KMS-11 (cell line): ENCODE measurements at regions not wholly inside any gene's neighbourhood (a gene's known extent, or its start where the extent isn't known, plus 50 kb on each side); places are given as distances from the start of the nearest gene placed in this dataset.

Experiments used
- H2AFZ ChIP-seq: fragments of 200-600 bp; sonication (generic); 2 replicates; pipeline ENCODE4 v1.6.1; 2016; ENCODE audit warnings: antibody characterized with exemption, mixed run types, low read depth
- H3K27ac ChIP-seq: fragments of 200-600 bp; sonication (generic); 2 replicates; pipeline ENCODE4 v1.6.1; 2016; ENCODE audit warnings: mild to moderate bottlenecking, mixed run types
- H3K27me3 ChIP-seq: fragments of 200-600 bp; sonication (generic); 2 replicates; pipeline ENCODE4 v1.6.1; 2017; ENCODE audit warnings: mild to moderate bottlenecking, low read depth, mixed run types, moderate library complexity; ENCODE audit not compliant: insufficient read depth
- H3K36me3 ChIP-seq: fragments of 200-600 bp; sonication (generic); 2 replicates; pipeline ENCODE4 v1.6.1; 2017; ENCODE audit warnings: mild to moderate bottlenecking, mixed run types; ENCODE audit not compliant: insufficient read depth
- H3K4me1 ChIP-seq: fragments of 200-600 bp; sonication (generic); 2 replicates; pipeline ENCODE4 v1.6.1; 2016; ENCODE audit warnings: mild to moderate bottlenecking, low read depth, mixed run types; ENCODE audit not compliant: poor library complexity, severe bottlenecking
- H3K4me2 ChIP-seq: fragments of 200-600 bp; sonication (generic); 2 replicates; pipeline ENCODE4 v1.7.0; 2016; ENCODE audit warnings: mild to moderate bottlenecking, mixed run types
- H3K4me3 ChIP-seq: fragments of 200-600 bp; sonication (generic); IDR thresholded peaks from 2 replicates; pipeline ENCODE4 v1.6.1; 2017; ENCODE audit warnings: low read depth, low read length, mixed read lengths; ENCODE audit not compliant: insufficient read depth
- H3K79me2 ChIP-seq: fragments of 200-600 bp; sonication (generic); 2 replicates; pipeline ENCODE4 v1.6.1; 2016; ENCODE audit warnings: low read depth, mixed run types; ENCODE audit not compliant: insufficient read depth
- H3K9ac ChIP-seq: fragments of 200-600 bp; sonication (generic); 2 replicates; pipeline ENCODE4 v1.6.1; 2016; ENCODE audit warnings: mild to moderate bottlenecking, mixed run types
- H4K20me1 ChIP-seq: fragments of 200-600 bp; sonication (generic); 2 replicates; pipeline ENCODE4 v1.6.1; 2016; ENCODE audit warnings: mild to moderate bottlenecking, mixed run types; ENCODE audit not compliant: insufficient read depth
- TF ChIP-seq, protein P1 (sequence below): fragments of 200-600 bp; sonication (generic); conservative IDR thresholded peaks from 2 replicates; pipeline ENCODE4 v1.6.1; 2017; ENCODE audit warnings: low read depth, mild to moderate bottlenecking, antibody characterized with exemption, low read length, moderate library complexity, mixed read lengths

DNA sequence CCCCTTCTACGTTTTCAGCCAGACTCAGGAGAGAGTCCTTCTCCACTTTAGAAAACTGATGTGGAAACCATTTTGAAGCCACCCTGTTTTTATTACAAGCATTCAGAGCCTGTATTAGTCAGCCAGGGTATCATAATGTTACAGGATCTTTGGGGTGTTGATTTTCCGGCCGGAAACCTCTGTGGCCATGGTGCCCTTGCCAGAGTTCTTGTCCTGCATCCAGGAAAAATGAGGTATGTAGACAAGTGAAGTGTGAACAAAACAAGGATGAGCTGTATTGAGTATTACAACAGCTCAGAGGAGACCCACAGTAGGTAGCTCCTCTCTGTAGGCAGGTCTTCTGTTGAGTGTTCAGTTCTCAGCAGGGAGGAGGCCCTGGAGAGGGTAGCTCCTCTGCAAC, 241.0 kb upstream of the COPS8 start:
- Histone ChIP-seq H3K36me3 (no peaks in the 10 kb centered on the region), H3K4me2 (no peak overlapping the region), H2AFZ (no peak overlapping the region), H4K20me1 (no peaks in the 10 kb centered on the region), H3K4me3 (no peak overlapping the region), H3K4me1 (no peaks in the 10 kb centered on the region), H3K9ac (no peak overlapping the region), H3K27me3 (no peaks in the 10 kb centered on the region), H3K27ac (no peak overlapping the region), H3K79me2 (no peaks in the 10 kb centered on the region)
- TF ChIP-seq, protein P1, sequence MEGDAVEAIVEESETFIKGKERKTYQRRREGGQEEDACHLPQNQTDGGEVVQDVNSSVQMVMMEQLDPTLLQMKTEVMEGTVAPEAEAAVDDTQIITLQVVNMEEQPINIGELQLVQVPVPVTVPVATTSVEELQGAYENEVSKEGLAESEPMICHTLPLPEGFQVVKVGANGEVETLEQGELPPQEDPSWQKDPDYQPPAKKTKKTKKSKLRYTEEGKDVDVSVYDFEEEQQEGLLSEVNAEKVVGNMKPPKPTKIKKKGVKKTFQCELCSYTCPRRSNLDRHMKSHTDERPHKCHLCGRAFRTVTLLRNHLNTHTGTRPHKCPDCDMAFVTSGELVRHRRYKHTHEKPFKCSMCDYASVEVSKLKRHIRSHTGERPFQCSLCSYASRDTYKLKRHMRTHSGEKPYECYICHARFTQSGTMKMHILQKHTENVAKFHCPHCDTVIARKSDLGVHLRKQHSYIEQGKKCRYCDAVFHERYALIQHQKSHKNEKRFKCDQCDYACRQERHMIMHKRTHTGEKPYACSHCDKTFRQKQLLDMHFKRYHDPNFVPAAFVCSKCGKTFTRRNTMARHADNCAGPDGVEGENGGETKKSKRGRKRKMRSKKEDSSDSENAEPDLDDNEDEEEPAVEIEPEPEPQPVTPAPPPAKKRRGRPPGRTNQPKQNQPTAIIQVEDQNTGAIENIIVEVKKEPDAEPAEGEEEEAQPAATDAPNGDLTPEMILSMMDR, result no peak

GRCh38 chr2:236847023-236847422, 238.7 kb upstream of the COPS8 start:
- TF ChIP-seq, protein P1, result no peak
- H3K4me2 ChIP-seq, result no peak overlapping the region
- H2AFZ ChIP-seq, result no peak overlapping the region
- H3K9ac ChIP-seq, result no peak overlapping the region
- no peaks in the 10 kb centered on the region for H3K36me3 ChIP-seq
- no peaks in the 10 kb centered on the region for H3K4me1 ChIP-seq
- no peaks in the 10 kb centered on the region for H4K20me1 ChIP-seq
- no peaks in the 10 kb centered on the region for H3K79me2 ChIP-seq
- no peak overlapping the region for H3K4me3 ChIP-seq
- no peak overlapping the region for H3K27ac ChIP-seq
- H3K27me3 ChIP-seq, result no peaks in the 10 kb centered on the region

DNA sequence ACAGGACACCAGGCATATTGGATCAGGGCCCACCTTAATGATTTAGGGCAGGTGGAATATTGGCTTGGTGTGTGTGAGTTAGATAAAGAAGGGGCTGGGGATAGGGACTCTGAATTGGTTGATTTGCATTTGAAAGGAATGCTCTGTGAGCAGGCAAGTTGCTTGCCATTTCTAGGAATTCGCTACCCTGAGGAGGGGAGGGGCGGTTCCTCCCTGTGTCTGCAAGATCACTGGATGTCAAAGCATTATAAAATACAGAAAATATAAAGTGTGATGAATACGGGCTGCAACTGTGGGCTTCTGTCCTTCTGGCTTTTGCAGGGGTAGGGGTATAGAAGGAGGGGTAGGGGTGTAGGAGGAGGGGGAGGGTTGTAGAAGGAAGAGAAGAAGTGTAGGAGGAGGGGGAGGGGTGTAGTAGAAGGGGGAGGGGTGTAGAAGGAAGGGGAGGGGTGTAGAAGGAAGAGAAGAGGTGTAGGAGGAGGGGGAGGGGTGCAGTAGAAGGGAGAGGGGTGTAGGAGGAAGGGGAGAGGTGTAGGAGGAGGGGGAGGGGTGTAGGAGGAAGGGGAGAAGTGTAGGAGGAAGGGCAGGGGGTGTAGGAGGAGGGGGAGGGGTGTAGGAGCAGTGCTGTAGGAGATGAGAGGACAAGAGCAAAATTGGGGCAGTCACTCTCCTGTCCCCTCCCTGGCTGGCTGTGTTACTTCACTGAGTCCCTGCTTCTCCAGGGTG, 238.0 kb upstream of the COPS8 start:
- Histone ChIP-seq H3K79me2 (no peaks in the 10 kb centered on the region), H4K20me1 (no peaks in the 10 kb centered on the region), H3K27ac (no peak overlapping the region), H2AFZ (no peak overlapping the region), H3K36me3 (no peaks in the 10 kb centered on the region), H3K4me1 (no peaks in the 10 kb centered on the region), H3K4me2 (no peak overlapping the region), H3K27me3 (no peaks in the 10 kb centered on the region), H3K4me3 (no peak overlapping the region), H3K9ac (no peak overlapping the region)
- TF ChIP-seq, protein P1, result no peak

GRCh38 chr2:236848501-236848900, 237.2 kb upstream of the COPS8 start:
- Histone ChIP-seq H3K4me2 (no peak overlapping the region), H2AFZ (no peak overlapping the region), H4K20me1 (no peaks in the 10 kb centered on the region), H3K79me2 (no peaks in the 10 kb centered on the region), H3K4me1 (no peaks in the 10 kb centered on the region), H3K36me3 (no peaks in the 10 kb centered on the region), H3K27me3 (no peaks in the 10 kb centered on the region), H3K27ac (no peak overlapping the region), H3K9ac (no peak overlapping the region), H3K4me3 (no peak overlapping the region)
- TF ChIP-seq, protein P1, result no peak
